Activated naive CD4-positive, alpha-beta T cell treated with anti-CD3 and anti-CD28 coated beads for 36 hours (primary cell): ENCODE measurements at regions not wholly inside any gene's neighbourhood (a gene's known extent, or its start where the extent isn't known, plus 50 kb on each side); places are given as distances from the start of the nearest gene placed in this dataset.
"Not testable (repeated sequence)": the region's sequence is repeated elsewhere in the genome, so short reads cannot be mapped to it uniquely, and the experiment has no call there.

Experiments
- CTCF ChIA-PET: fragments of 350-600 bp; sonication (Branson Sonifier 250); formaldehyde crosslinking; loops from one replicate; lab custom pipeline; 2021; ENCODE audit warnings: antibody characterized with exemption; lab: Charles Lee
- DNase-seq: peaks from one replicate; pipeline ENCODE4 v3.0.0-alpha.2; 2020
- H3K27ac Mint-ChIP-seq: one replicate; pipeline ENCODE4 v1.8.0; 2021; ENCODE audit warnings: mild to moderate bottlenecking, mixed read lengths
- H3K27me3 Mint-ChIP-seq: one replicate; pipeline ENCODE4 v1.8.0; 2021; ENCODE audit warnings: low read depth, mixed read lengths
- H3K36me3 Mint-ChIP-seq: one replicate; pipeline ENCODE4 v1.8.0; 2021; ENCODE audit warnings: low read depth, mixed read lengths
- H3K4me1 Mint-ChIP-seq: one replicate; pipeline ENCODE4 v1.8.0; 2021; ENCODE audit warnings: low read depth, mixed read lengths
- H3K4me3 Mint-ChIP-seq: one replicate; pipeline ENCODE4 v1.8.0; 2021; ENCODE audit warnings: mild to moderate bottlenecking, moderate library complexity, mixed read lengths
- H3K9me3 Mint-ChIP-seq: one replicate; pipeline ENCODE4 v1.8.0; 2021; ENCODE audit warnings: mixed read lengths
- intact Hi-C: fragments of 100-400 bp; cut with micrococcal nuclease; formaldehyde crosslinking; loops from one replicate; pipeline ENCODE4 v1.15.1; 2023

- no peak overlapping the region for H3K27ac Mint-ChIP-seq
- H3K36me3 Mint-ChIP-seq = peaks cover 3% of the 10 kb centered on the region
- CTCF ChIA-PET = no interaction called here
- no peaks in the 10 kb centered on the region for H3K9me3 Mint-ChIP-seq
- intact Hi-C loops = no loop called here
- no peak for DNase-seq
- H3K4me1 Mint-ChIP-seq = peaks cover 6% of the 10 kb centered on the region
- H3K4me3 Mint-ChIP-seq = no peak overlapping the region
- H3K27me3 Mint-ChIP-seq = no peaks in the 10 kb centered on the region
Measured at GRCh38 chr3:102004561-102004960, 155.2 kb downstream of the NFKBIZ start.

GRCh38 chr3:102005551-102005950, 156.2 kb downstream of the NFKBIZ start:
- peaks cover 5% of the 10 kb centered on the region for H3K4me1 Mint-ChIP-seq
- no peak for DNase-seq
- no peak overlapping the region for H3K4me3 Mint-ChIP-seq
- H3K27me3 Mint-ChIP-seq = no peaks in the 10 kb centered on the region
- intact Hi-C loops = no loop called here
- H3K27ac Mint-ChIP-seq = no peak overlapping the region
- peaks cover 6% of the 10 kb centered on the region for H3K36me3 Mint-ChIP-seq
- CTCF ChIA-PET = interaction anchor here (0.6 kb wide), 1 partner anchor 1245 kb away, joined by 3 read pairs; no protein-coding TSS in a partner anchor
- no peaks in the 10 kb centered on the region for H3K9me3 Mint-ChIP-seq

- CTCF ChIA-PET = interaction anchor here (1.0 kb wide), 1 partner anchor 11 kb away, joined by 3 read pairs; no protein-coding TSS in a partner anchor
Measured at GRCh38 chr3:102006812-102007485, 157.6 kb downstream of the NFKBIZ start.

GRCh38 chr3:102008436-102008835, 159.1 kb downstream of the NFKBIZ start:
- H3K36me3 Mint-ChIP-seq, H3K9me3 Mint-ChIP-seq, CTCF ChIA-PET, DNase-seq, H3K4me1 Mint-ChIP-seq, intact Hi-C loops, H3K27ac Mint-ChIP-seq, H3K4me3 Mint-ChIP-seq, H3K27me3 Mint-ChIP-seq: not testable (repeated sequence)

More at GRCh38 chr3:102006812-102007485, 157.6 kb downstream of the NFKBIZ start:
- Mint-ChIP-seq H3K27me3 (no peaks in the 10 kb centered on the region), H3K4me3 (no peak overlapping the region), H3K36me3 (peaks cover 6% of the 10 kb centered on the region), H3K9me3 (no peaks in the 10 kb centered on the region), H3K4me1 (peaks cover 1% of the 10 kb centered on the region), H3K27ac (no peak overlapping the region)
- intact Hi-C loops = no loop called here
- DNase-seq = no peak

- Mint-ChIP-seq H3K27me3 (no peaks in the 10 kb centered on the region), H3K4me1 (peaks cover 31% of the 10 kb centered on the region)
- CTCF ChIA-PET = no interaction called here
Measured at GRCh38 chr3:102016417-102016816, 167.1 kb downstream of the NFKBIZ start.

GRCh38 chr3:102017784-102018183, 168.5 kb downstream of the NFKBIZ start:
- intact Hi-C loops = loop anchor here (2.0 kb wide), 1 partner anchor 21 kb away; no protein-coding TSS in a partner anchor
- Mint-ChIP-seq H3K9me3 (peaks cover 9% of the 10 kb centered on the region), H3K36me3 (peaks cover 1% of the 10 kb centered on the region), H3K27ac (no peak overlapping the region), H3K4me1 (peaks cover 31% of the 10 kb centered on the region), H3K27me3 (no peaks in the 10 kb centered on the region), H3K4me3 (no peak overlapping the region)
- CTCF ChIA-PET = interaction anchor here (0.5 to 1.6 kb wide), 7 partner anchors 11 to 212 kb away, joined by 3 to 6 read pairs (median 3); no protein-coding TSS in a partner anchor
- DNase-seq = no peak

More at GRCh38 chr3:102016417-102016816, 167.1 kb downstream of the NFKBIZ start:
- intact Hi-C loops = no loop called here
- H3K36me3 Mint-ChIP-seq = peaks cover 1% of the 10 kb centered on the region
- no peak for DNase-seq
- H3K4me3 Mint-ChIP-seq = no peak overlapping the region
- no peak overlapping the region for H3K27ac Mint-ChIP-seq
- H3K9me3 Mint-ChIP-seq = peaks cover 12% of the 10 kb centered on the region

GRCh38 chr3:102018551-102018950, 169.2 kb downstream of the NFKBIZ start:
- Mint-ChIP-seq H3K36me3 (no peaks in the 10 kb centered on the region), H3K4me1 (peaks cover 31% of the 10 kb centered on the region), H3K4me3 (no peak overlapping the region), H3K27me3 (no peaks in the 10 kb centered on the region), H3K27ac (no peak overlapping the region), H3K9me3 (peaks cover 4% of the 10 kb centered on the region)
- DNase-seq = peak; percentile 11
- intact Hi-C loops = loop anchor here (2.0 kb wide), 1 partner anchor 22 kb away; no protein-coding TSS in a partner anchor
- CTCF ChIA-PET = interaction anchor here (0.6 to 1.6 kb wide), 4 partner anchors 11 to 144 kb away, joined by 3 to 6 read pairs (median 3); no protein-coding TSS in a partner anchor

DNA sequence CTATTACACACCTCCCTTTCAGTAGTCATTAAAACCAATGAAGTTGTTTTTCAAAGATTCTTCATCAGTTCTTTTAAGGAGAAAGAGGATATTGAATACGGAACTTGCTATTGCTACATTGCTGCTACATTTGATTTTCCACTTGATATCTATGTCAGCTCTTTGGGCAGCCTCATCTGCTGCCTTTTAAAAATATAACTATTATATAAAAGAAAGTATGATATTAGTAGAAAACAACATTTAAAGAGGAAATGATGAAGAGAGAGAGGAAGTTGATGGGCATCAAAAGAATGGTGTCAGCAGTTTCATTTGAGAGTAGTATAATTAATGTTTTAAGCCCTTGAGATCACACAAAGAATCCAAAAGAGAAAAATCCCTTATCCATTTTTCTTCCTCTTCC, 171.4 kb downstream of the NFKBIZ start:
- peaks cover 39% of the 10 kb centered on the region for H3K4me1 Mint-ChIP-seq
- CTCF ChIA-PET = interaction anchor here (0.9 kb wide), 1 partner anchor 10 kb away, joined by 3 read pairs; no protein-coding TSS in a partner anchor
- no peak overlapping the region for H3K27ac Mint-ChIP-seq
- DNase-seq = no peak
- intact Hi-C loops = no loop called here
- peaks cover 2% of the 10 kb centered on the region for H3K9me3 Mint-ChIP-seq
- no peaks in the 10 kb centered on the region for H3K27me3 Mint-ChIP-seq
- no peaks in the 10 kb centered on the region for H3K36me3 Mint-ChIP-seq
- H3K4me3 Mint-ChIP-seq = no peak overlapping the region

- Mint-ChIP-seq H3K27me3 (no peaks in the 10 kb centered on the region), H3K36me3 (no peaks in the 10 kb centered on the region), H3K4me1 (peaks cover 27% of the 10 kb centered on the region), H3K9me3 (no peaks in the 10 kb centered on the region), H3K4me3 (no peak overlapping the region), H3K27ac (no peak overlapping the region)
- intact Hi-C loops = loop anchor here (1.0 to 2.0 kb wide), 7 partner anchors 11 to 88 kb away; no protein-coding TSS in a partner anchor
- DNase-seq = peak; percentile 68
- CTCF ChIA-PET = interaction anchor here (1.0 kb wide), 1 partner anchor 159 kb away, joined by 3 read pairs; no protein-coding TSS in a partner anchor
Measured at GRCh38 chr3:102024270-102024904, 175.1 kb downstream of the NFKBIZ start.

GRCh38 chr3:102025606-102026270, 176.4 kb downstream of the NFKBIZ start:
- no peaks in the 10 kb centered on the region for H3K36me3 Mint-ChIP-seq
- H3K4me3 Mint-ChIP-seq = no peak overlapping the region
- CTCF ChIA-PET = interaction anchor here (0.6 to 0.7 kb wide), 2 partner anchors 11 to 203 kb away, joined by 3 to 5 read pairs; no protein-coding TSS in a partner anchor
- no peaks in the 10 kb centered on the region for H3K9me3 Mint-ChIP-seq
- intact Hi-C loops = loop anchor here (2.0 kb wide), 2 partner anchors 27 to 67 kb away; no protein-coding TSS in a partner anchor
- no peak for DNase-seq
- peaks cover 17% of the 10 kb centered on the region for H3K4me1 Mint-ChIP-seq
- no peaks in the 10 kb centered on the region for H3K27me3 Mint-ChIP-seq
- H3K27ac Mint-ChIP-seq = no peak overlapping the region

DNA sequence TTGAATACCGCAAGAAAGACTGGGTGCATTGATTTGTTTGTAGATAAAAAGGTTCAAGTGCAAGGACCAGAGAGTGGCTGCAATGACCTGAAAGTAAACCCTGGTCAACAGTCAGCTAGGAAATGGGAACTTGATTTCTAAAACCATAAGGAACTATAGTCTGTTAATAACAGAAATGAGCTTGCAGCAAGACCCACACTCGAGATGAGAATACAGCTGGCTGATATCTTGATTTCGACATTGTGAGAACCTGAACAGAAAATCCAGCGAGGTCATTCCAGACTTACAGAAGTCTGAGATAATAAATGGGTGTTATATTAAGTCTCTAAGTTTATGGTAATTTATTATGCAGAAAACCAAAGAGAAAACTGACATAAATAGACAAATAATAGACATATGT, 177.3 kb downstream of the NFKBIZ start:
- CTCF ChIA-PET = interaction anchor here (0.7 kb wide), 1 partner anchor 67 kb away, joined by 3 read pairs; no protein-coding TSS in a partner anchor
- H3K4me3 Mint-ChIP-seq = no peak overlapping the region
- H3K9me3 Mint-ChIP-seq = no peaks in the 10 kb centered on the region
- no peak for DNase-seq
- no peaks in the 10 kb centered on the region for H3K36me3 Mint-ChIP-seq
- H3K27ac Mint-ChIP-seq = no peak overlapping the region
- intact Hi-C loops = no loop called here
- no peaks in the 10 kb centered on the region for H3K27me3 Mint-ChIP-seq
- H3K4me1 Mint-ChIP-seq = peaks cover 16% of the 10 kb centered on the region

- Mint-ChIP-seq H3K9me3 (no peaks in the 10 kb centered on the region), H3K4me1 (peaks cover 9% of the 10 kb centered on the region), H3K4me3 (no peak overlapping the region), H3K27me3 (no peaks in the 10 kb centered on the region), H3K27ac (no peak overlapping the region), H3K36me3 (no peaks in the 10 kb centered on the region)
- CTCF ChIA-PET = interaction anchor here (0.8 kb wide), 1 partner anchor 9 kb away, joined by 3 read pairs; no protein-coding TSS in a partner anchor
- DNase-seq = no peak
- intact Hi-C loops = no loop called here
Measured at GRCh38 chr3:102030661-102031060, 181.3 kb downstream of the NFKBIZ start.
